ENCODE measurements at regions not wholly inside any gene's neighbourhood (a gene's known extent, or its start where the extent isn't known, plus 50 kb on each side); places are given as distances from the start of the nearest gene placed in this dataset.

- POLR2A ChIA-PET = no interaction called here
- H3K4me3 ChIP-seq (ENCODE audit: low read depth, low read length) = no peak overlapping the region
- TF ChIP-seq, protein P1, sequence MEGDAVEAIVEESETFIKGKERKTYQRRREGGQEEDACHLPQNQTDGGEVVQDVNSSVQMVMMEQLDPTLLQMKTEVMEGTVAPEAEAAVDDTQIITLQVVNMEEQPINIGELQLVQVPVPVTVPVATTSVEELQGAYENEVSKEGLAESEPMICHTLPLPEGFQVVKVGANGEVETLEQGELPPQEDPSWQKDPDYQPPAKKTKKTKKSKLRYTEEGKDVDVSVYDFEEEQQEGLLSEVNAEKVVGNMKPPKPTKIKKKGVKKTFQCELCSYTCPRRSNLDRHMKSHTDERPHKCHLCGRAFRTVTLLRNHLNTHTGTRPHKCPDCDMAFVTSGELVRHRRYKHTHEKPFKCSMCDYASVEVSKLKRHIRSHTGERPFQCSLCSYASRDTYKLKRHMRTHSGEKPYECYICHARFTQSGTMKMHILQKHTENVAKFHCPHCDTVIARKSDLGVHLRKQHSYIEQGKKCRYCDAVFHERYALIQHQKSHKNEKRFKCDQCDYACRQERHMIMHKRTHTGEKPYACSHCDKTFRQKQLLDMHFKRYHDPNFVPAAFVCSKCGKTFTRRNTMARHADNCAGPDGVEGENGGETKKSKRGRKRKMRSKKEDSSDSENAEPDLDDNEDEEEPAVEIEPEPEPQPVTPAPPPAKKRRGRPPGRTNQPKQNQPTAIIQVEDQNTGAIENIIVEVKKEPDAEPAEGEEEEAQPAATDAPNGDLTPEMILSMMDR (IDR thresholded peaks at IDR 0.05; ENCODE audit: insufficient read depth, low read depth, low read length) = no peak
- DNase-seq (ENCODE audit: low read depth) = no peak
- H3K36me3 ChIP-seq (ENCODE audit: control insufficient read depth, insufficient read depth, low read length) = no peaks in the 10 kb centered on the region
- CTCF ChIA-PET = interaction anchor here (1.4 kb wide), 1 partner anchor 11 kb away, joined by 3 read pairs; no protein-coding TSS in a partner anchor
- H3K27me3 ChIP-seq (ENCODE audit: control insufficient read depth, insufficient read depth, low read length) = no peaks in the 10 kb centered on the region
These were observed 281.1 kb upstream of the NAV3 start for GRCh38 chr12:77549383-77550128.

- Histone ChIP-seq H3K27me3 (ENCODE audit: control insufficient read depth, insufficient read depth, low read length) (no peaks in the 10 kb centered on the region), H3K36me3 (ENCODE audit: control insufficient read depth, insufficient read depth, low read length) (no peaks in the 10 kb centered on the region), H3K4me3 (ENCODE audit: low read depth, low read length) (no peak overlapping the region)
- ChIA-PET CTCF (no interaction called here), POLR2A (no interaction called here)
- DNase-seq (ENCODE audit: low read depth) = no peak
- TF ChIP-seq, protein P1 (IDR thresholded peaks at IDR 0.05; ENCODE audit: insufficient read depth, low read depth, low read length) = no peak
These were observed 281.9 kb upstream of the NAV3 start for GRCh38 chr12:77548797-77549196.

- no peak for DNase-seq (ENCODE audit: low read depth)
- Histone ChIP-seq H3K4me3 (ENCODE audit: low read depth, low read length) (no peak overlapping the region), H3K36me3 (ENCODE audit: control insufficient read depth, insufficient read depth, low read length) (no peaks in the 10 kb centered on the region), H3K27me3 (ENCODE audit: control insufficient read depth, insufficient read depth, low read length) (no peaks in the 10 kb centered on the region)
- CTCF ChIA-PET = no interaction called here
- POLR2A ChIA-PET = no interaction called here
- TF ChIP-seq, protein P1 (IDR thresholded peaks at IDR 0.05; ENCODE audit: insufficient read depth, low read depth, low read length) = no peak
These were observed 290.6 kb upstream of the NAV3 start for GRCh38 chr12:77540097-77540496.

- H3K27me3 ChIP-seq (ENCODE audit: control insufficient read depth, insufficient read depth, low read length) = no peaks in the 10 kb centered on the region
- ChIA-PET POLR2A (no interaction called here), CTCF (interaction anchor here (1.2 to 1.3 kb wide), 2 partner anchors 13 to 147 kb away, joined by 3 read pairs; no protein-coding TSS in a partner anchor)
- no peak overlapping the region for H3K4me3 ChIP-seq (ENCODE audit: low read depth, low read length)
- TF ChIP-seq, protein P1 (IDR thresholded peaks at IDR 0.05; ENCODE audit: insufficient read depth, low read depth, low read length) = no peak
- H3K36me3 ChIP-seq (ENCODE audit: control insufficient read depth, insufficient read depth, low read length) = no peaks in the 10 kb centered on the region
- DNase-seq (ENCODE audit: low read depth) = no peak
These were observed 293.0 kb upstream of the NAV3 start for GRCh38 chr12:77537663-77538062.

- TF ChIP-seq, protein P1 (IDR thresholded peaks at IDR 0.05; ENCODE audit: insufficient read depth, low read depth, low read length) = no peak
- ChIA-PET CTCF (no interaction called here), POLR2A (no interaction called here)
- no peak overlapping the region for H3K4me3 ChIP-seq (ENCODE audit: low read depth, low read length)
- no peaks in the 10 kb centered on the region for H3K36me3 ChIP-seq (ENCODE audit: control insufficient read depth, insufficient read depth, low read length)
- H3K27me3 ChIP-seq (ENCODE audit: control insufficient read depth, insufficient read depth, low read length) = no peaks in the 10 kb centered on the region
- no peak for DNase-seq (ENCODE audit: low read depth)
These were observed 295.0 kb upstream of the NAV3 start for GRCh38 chr12:77535734-77536133.
